A172 (cell line): ENCODE measurements at regions not wholly inside any gene's neighbourhood (a gene's known extent, or its start where the extent isn't known, plus 50 kb on each side); places are given as distances from the start of the nearest gene placed in this dataset.
"Not testable (repeated sequence)": the region's sequence is repeated elsewhere in the genome, so short reads cannot be mapped to it uniquely, and the experiment has no call there.

Experiments used
- DNase-seq: peaks from one replicate; pipeline ENCODE4 v3.0.0-alpha.2; 2015; ENCODE audit warnings: low spot score

DNA sequence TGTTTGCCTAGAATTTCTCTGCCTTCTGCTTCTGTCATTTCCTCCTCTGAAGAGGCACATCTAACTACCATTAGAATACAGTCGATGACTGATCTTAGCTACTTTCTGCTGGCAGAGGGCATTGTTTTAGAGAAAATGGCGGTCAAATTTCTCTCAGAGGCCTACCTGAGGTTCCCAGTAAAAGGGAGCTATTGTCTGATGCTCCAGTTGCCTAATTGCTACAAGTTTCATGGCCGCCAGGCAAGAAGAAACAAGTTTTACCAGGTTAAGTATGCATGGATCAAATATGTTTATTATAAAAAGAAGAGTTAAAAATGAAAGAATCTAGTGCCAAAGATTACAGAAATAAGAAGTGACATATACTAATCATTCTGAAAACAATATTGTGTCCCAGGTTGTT lies 416.6 kb downstream of the DSC3 start:
- no peak for DNase-seq

DNA sequence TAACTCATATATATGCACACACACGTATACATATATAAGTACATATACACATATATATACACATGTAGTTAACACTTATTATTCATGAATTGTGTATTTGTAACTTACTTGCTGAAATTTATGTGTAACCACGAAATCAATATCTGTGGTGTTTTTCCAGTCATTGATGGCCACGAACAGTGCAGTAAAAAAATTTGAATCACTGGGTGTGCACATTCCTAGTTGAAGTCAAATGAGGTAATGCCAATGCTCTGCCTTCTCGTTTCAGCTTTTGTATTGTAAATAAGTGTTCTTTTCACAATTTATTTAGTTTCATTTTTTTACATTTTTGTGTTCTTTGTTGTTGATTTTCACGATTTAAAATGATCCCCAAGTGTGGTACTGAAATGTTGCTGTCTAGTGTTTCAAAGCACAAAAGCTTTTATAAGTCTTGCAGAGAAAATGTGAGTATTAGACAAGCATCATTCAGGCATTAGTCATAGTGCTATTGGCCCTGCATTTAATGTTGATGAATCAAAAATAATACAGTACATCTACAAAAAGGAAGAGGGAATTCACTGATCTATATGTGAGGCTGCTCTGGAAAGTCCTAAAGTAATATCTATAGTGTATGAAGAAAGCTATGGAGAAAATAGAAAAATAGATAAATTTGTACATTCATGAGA lies 419.0 kb downstream of the DSC3 start:
- no peak for DNase-seq

DNA sequence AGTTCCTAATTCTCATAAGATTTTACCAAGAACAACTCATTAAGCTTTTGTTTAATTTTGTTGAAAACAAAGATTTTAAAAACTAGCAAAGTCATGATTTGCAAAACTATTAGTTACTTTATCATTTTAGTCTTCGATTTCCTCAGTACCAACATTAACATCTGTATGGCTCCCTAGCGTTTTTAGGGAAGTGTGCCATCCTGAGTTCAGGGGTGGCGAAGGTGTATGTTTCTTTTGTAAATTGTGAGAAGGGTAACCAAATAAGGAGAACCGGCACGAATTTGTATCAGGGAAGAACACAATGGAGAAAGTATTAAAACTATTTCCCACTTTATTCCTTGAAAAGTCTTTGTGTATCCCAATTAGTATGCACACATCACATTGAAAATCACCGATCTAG lies 419.9 kb downstream of the DSC3 start:
- DNase-seq = no peak

DNA sequence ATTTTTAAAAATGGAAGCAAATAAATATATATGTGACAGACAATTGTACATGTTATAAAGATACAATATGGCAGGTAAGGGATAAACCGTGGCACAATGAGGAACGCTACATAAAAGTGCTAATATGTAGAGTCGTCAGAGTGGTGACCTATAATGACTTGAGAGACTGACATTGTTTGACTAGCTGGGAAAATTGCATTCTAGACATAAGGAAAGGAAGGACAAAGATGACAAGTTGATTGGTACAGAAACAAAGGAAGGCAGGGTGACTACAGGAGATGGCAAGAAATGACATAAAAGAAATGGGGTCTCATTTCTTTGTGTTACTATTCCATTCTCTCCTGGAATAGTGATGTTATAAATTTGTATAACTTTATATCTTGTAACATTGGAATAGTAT lies 420.4 kb downstream of the DSC3 start:
- no peak for DNase-seq

DNA sequence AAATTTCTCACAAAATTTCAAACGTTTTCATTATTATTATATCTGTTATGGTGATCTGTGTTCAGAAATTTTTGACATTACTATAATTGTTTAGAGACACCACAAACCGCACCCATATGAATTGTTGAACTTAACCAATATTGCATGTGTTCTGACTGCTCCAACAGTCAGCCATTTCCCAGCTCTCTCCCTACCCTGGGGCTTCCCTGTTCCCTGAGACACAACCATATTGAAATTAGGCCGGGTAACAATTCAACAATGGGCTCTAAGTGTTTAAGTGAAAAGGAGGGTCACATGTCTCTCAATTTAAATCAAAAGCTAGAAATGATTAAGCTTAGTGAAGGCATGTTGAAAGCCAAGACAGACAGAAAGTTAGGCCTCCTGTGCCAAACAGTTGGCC lies 424.0 kb downstream of the DSC3 start:
- DNase-seq = no peak

DNA sequence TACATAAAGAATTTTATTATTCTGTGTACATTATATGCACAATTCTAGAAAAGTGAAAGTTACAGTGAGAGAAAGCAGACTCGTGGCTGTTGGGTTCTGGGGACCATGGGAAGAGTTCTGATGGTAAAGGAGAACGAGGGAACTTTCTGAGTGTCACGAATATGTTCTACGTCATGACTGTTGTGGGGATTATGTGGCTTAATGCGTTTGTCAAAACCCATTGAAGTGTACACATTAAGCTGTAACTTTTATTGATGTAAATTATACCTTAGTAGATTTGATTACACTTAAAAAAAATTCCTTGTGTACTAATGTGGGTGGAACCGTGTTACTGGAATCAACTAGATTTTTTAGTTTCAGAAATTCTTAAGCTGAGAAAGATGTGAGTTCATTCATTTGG lies 426.1 kb downstream of the DSC3 start:
- no peak for DNase-seq

DNA sequence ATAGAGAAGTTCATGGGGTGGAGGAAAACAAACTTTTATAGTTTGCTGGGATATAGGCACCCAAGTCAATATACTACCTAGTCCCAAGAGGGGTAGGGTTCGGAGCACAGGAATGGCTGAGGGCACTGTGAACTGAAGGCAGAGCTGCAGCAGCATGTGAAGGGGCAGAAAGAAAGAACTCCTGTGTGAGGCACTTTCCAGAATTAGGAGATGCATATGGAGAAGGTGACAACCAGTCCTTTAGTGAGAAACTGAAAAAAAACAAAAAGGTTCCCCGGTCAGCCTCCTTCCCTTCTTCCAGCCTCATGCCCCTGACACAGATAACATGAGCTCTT lies 429.1 kb downstream of the DSC3 start:
- no peak for DNase-seq

DNA sequence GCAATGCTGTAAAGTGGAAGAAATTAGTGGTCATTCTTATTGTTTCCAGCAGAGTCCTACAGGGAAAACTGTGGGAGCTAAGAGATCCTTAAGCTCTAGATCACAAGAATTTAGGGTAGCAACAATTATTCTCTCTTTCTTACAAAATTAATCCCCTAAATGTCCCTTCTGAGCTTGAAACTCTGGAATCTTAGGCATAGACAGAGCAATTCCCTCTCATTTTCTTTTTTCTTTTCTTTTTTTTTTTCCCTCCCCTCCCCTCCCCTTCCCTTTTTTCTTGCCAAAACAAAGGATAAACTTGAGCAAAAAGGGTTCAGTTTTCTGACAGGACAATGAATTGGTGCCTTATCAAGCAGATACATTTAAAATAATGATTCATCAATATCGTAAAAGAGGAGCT lies 441.0 kb downstream of the DSC3 start:
- DNase-seq = no peak

DNA sequence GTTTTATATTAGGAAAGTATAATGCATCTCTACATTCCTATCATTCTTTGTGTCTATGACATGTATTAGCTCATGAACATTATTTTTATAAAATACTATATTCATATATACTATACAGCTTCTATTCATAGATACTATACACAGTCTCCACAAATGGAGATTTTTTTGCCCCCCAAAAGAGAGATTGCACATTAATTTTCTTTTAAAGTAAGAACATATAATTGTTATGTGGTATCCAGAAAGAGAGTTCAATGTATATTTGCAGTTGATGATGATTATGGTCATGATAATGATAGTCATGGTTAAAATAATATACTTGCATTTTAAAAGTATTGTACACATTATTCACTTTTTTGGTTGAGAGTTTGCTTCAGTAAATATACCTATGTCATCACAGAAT lies 445.3 kb downstream of the DSC3 start:
- DNase-seq = no peak

DNA sequence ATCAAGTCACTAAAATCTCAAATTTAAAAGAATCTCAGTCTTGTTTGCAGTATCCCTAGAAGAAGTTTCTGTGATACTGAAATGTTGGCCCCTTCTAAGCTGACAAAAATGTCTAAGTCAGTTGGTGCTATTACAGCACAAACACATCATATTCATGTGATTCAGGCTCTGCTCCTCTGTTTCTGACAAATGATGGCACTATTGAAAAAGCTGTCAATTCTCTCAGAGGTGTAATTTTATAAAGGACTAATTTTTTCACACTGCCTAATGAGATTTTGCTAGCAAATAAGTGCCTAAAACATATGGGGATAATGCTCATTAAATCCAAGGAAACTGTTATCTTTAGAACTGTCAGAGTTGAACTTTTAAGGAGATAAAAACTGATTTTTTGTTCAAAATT lies 445.9 kb downstream of the DSC3 start:
- no peak for DNase-seq

DNA sequence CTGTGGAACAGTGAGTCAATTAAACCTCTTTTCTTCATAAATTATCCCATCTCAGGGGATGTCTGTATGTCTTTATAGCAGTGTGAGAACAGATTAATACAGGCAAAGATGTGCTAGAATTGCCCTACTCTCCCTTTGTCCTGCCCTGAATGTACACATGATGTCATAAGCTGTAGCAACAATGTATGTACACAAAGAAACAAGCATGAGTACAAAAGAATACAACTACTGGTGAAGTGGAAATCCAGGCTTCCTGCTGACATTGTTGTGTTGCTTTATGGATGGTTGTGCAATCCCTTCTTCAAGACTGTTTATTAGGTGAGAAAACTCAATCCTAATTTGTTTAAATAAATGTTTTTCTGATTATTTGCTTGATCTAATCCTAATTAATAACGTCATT lies 446.6 kb downstream of the DSC3 start:
- DNase-seq = no peak

DNA sequence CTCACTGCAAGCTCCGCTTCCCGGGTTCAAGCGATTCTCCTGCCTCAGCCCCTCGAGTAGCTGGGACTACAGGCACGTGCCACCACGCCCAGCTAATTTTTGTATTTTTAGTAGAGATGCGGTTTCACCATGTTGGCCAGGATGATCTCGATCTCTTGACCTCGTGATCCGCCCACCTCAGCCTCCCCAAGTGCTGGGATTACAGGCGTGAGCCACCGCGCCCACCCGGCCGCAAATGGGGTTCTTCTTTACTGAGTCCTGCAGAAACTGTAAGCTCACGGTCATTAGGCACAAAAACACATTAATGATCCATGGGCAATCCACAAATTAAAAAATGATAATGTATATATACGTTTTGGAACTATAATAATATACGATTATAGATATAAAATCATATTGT lies 447.6 kb downstream of the DSC3 start:
- DNase-seq = not testable (repeated sequence)

DNA sequence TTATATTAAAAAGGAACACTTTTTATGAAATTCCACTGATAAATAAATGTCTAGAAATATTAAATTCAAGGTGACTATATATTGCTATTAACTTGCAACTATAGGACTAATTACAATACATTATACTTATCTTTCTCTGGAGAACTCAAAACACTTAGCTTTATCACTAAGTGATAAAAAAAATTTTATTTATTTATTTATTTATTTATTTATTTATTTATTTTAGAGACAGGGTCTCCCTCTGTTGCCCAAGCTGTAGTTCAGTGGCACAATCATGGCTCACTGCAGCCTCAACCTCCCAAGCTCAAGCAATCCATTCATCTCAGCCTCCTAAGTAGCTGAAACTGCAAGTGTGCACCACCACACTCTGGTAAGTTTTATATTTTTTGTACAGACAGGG lies 451.1 kb downstream of the DSC3 start:
- no peak for DNase-seq

DNA sequence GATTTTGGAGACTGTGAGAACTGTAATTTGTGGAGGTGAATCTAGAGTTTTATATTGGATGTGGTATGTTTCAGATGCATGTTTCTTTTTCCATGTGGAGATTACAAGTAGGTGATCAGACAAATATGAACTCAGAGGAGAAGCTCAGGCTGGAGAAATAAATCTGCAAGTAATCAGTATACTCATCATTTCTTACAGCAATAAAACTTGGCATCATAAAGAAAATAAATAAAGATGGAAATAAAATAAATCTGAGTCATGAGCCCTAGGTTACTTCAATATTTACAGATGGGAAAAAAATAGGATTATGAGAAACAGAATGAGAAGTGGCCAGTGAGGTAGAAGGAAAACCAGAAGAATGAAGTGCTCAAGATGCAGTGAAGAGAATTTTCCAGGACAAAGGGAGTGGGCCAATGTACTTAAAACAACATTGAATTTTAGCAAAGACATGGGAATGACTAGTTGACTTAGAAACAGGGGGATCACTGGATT lies 453.8 kb downstream of the DSC3 start:
- no peak for DNase-seq

DNA sequence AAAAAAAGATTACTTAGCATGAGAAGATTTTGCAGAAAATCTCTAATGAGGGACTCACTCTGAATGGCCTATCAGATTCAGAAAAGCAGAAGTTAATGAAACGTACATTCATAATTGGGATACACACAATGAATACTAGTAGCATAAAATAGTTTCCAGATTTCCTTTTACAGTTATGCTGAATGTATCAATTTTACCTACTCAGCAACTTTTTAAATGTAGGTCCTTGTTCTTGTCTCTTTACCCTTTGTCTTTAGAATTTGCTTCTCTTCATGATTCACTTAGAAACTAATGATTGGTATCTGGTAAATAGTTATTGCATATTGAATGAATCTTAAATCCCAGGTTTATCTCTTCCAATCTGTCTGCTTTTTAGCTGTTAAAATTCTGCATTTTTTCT lies 458.8 kb downstream of the DSC3 start:
- DNase-seq = no peak

DNA sequence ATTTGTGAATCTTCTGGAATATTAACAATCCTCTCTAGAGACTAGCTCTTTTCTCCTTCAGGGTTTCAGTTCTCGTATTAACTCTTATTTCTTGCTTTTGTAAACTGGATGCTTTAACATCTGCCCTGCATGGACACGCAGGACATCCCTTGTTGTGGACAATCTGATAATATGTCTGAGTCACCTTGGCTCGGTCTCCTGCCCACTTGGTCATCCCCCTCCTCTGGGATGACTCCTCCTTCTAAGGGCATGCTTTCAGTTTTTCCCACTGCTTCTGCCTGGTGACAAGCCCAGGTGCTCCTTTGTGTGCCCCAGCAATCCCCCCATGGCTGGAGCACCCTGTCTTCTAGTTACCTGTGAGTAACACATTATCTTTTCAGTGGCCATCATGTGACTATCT lies 460.5 kb downstream of the DSC3 start:
- peak; percentile 4 for DNase-seq

DNA sequence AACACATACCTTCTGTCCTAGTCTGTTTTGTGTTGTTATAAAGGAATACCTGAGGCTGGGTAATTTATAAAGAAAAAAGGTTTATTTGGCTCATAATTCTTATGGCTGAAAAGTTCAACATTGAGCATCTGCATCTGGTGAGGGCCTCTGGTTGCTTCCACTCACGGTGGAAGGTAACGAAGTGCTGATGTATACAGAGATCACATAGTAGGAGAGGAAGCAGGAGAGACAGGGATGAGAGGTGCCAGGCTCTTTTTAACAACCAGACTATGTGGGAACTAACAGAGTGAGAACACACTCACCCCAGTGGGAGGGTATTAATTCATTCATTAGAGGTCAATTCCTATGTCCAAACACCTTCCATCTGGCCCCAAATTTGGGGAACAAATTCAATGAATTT lies 463.8 kb downstream of the DSC3 start:
- no peak for DNase-seq

DNA sequence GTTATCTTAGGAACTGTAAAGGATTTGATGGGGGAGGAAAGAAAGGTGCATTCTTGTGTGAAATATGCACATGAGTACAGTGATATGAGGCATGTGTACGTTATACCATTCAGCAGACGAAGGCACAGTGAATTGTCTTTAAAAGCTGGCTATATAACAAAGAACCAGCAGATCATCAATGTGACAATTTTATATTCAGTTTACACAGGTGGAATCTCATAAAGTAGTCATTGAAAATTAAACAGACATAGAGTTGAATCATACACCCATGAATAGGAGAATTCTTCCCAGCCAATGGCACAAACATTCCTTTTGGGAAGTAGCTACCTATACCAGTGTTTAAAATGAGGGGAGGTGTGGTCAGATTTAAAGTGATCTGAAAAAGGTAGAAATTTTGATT lies 470.3 kb downstream of the DSC3 start:
- DNase-seq = no peak

DNA sequence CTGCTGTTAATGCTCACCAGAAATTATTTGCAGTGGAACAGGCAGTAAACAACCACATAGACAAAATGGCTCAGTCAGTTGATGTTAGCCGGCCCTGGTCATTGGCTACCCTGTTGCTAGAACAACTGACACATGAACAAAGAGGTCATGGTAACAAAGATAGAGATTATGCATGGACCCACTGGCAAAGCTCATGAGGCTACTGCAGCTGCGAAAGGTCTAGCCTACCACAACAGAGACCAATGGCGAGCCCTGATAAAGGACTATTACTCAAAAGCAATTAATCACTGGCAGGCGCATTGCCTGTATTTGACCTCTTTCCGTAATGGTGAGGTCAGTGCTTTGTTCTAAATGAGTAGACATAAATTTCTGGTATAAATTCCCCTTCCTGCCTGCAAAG lies 474.2 kb downstream of the DSC3 start:
- DNase-seq = no peak

DNA sequence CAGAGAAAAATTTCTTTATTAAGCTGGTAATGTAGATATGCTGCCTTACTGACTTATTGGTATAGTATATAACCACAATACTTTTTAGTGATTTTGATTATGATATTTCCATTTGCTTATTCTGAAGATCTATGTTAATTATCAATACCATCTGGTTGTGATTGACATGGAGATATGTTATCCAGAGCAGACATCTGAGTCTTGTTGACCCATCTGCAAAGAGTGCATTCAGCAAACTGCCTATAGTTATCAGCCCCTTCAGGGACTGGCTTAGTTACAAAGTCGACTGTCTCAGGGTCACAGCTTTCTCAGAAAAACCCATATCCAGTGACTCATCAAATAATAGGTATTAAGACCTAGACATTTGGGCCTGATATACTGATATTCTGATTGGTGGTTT lies 475.7 kb downstream of the DSC3 start:
- no peak for DNase-seq

DNA sequence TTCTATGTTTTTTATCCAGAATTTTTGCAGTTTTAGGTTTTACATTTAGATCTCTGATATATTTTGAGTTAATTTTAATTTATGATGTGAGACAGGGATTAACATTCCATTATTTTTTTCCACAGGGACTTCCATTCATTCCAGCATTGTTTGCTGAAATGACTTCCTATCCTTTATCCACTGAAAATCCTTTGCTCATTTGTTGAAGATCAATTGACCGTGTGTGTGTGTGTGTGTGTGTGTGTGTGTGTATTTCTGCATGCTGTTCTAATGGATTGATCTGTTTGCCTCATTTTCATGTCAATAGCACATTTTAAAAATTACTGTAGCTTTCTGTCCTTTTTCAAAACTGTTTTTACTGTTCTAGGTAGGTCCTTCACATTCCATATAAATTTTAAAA lies 480.3 kb downstream of the DSC3 start:
- no peak for DNase-seq

DNA sequence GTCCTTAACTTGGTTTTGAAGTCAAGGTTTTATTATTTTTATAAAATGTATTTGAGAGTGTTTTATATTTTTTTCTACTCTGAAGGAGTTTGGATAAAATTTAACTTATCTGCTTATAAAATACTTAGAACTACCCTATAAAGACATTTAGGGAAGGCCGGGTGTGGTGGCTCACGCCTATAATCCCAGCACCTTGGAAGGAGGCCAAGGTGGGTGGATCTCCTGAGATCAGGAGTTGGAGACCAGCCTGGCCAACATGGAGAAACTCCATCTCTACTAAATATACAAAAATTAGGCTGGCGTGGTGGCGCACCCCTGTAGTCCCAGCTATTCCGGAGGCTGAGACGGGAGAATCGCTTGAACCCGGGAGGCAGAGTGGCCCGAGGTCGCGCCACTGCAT lies 486.4 kb downstream of the DSC3 start:
- no peak for DNase-seq

DNA sequence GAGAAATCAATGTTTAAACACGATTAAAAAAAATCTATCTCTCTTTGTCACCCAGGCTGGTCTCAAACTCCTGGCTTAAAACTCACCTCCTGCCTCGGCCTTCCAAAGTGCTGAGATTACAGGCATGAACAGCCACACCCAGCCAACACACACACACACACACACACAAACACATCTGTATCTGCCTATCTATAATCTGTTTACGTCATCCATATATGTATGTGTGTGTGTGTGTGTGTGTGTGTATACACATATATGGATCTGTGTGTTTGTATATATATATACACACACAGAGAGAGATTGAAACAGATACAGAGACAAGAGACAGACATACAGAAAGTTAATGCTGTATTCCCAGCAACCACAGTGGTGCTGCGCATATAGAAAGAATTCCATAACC lies 497.1 kb downstream of the DSC3 start:
- no peak for DNase-seq

DNA sequence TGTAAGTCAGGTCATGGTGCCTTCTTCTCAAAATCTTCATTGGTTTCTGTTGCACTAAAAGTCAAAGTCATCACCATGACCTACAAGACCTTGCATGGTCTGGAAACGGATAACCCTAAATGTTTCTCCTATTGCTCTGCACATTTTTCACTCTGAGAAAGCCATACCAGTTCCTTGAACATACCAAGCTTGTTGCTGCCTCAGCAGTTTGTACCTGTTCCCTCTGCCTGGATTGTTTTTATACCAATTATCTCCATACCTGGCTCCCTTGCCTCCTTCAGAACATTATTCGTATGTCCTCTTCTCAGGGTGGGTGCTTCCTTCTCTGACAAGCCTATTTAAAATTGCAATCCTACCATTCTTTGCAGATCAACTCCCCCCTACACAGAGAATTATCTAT lies 498.4 kb downstream of the DSC3 start:
- no peak for DNase-seq

DNA sequence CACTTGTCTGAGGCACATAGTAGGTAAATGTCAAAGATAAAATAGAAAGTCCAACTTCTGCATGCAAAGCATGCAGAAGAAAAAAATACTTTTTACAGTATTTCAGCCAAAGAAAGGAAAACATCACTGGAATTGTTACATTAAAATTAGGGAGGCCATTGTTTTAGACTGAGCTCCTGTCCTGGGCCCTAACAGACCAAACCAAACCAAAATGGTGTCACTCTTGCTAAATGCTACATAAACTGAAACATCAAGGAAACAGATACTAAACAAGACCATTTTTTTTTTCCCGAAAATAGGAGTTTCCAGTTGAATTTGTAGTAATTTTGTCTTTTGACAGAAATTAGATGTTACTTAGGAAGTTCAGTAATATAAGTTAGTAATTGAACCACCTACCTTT lies 508.8 kb downstream of the DSC3 start:
- DNase-seq = no peak
